ENCODE measurements at regions not wholly inside any gene's neighbourhood (a gene's known extent, or its start where the extent isn't known, plus 50 kb on each side); places are given as distances from the start of the nearest gene placed in this dataset.
"Not testable (repeated sequence)": the region's sequence is repeated elsewhere in the genome, so short reads cannot be mapped to it uniquely, and the experiment has no call there.

DNA sequence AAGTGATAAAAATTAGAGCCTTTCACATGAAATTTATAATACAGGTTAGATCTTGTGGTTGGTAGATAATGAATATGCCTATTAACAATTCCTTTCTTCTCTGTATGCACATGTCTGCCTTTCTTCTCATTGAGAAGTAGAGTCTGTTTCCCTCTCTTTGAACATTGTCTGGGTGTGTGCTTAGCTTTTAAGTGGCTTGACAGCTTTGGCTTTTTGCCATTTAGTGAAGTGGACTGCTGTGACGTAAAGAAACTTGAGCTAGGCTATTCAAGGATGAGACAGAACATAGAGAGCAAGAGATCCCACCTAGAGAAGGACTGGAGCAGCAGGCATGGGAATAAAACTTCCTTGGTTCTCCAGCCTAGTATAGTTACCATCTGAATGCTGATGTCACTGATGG, 996.7 kb upstream of the CELF2 start:
- no peak for DNase-seq

DNA sequence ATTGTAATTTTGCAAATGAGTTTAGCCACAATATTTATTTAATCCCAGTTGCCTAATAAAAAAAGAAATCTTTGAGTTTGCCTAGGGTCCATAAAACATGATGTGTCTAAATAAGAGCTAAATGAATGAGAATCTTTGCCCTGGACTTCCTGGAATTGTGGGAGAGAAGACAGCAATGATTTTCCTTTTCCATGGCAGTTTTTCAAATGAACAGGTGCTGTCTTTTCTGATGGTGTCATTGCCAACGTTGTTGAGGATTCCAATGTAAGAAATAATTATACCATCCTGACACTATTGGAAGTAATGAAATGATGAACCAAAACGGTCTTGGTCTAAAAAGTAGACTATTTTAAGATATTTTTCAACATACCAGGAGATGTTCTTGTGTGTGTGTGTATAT, 984.7 kb upstream of the CELF2 start:
- DNase-seq, result no peak

DNA sequence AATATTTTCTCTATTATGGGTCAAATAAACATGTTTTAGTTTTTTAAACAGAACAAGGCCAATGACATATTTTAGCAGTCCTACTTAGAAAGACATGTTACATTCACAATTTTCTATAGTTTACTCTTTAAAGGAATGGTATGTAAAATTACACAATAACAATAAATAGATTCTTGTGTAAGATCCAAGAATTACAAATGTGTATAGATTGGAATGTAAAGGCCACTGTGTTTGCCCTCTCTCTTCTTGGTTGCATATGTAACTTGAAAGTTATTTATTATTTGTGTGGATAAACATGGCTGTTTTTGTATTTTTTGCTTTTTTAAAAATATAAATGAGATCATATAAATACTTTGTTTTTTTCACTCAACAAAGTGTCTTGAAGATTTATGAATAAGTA, 979.3 kb upstream of the CELF2 start:
- no peak for DNase-seq

GRCh38 chr10:10039595-10039994, 978.1 kb upstream of the CELF2 start:
- no peak for DNase-seq

DNA sequence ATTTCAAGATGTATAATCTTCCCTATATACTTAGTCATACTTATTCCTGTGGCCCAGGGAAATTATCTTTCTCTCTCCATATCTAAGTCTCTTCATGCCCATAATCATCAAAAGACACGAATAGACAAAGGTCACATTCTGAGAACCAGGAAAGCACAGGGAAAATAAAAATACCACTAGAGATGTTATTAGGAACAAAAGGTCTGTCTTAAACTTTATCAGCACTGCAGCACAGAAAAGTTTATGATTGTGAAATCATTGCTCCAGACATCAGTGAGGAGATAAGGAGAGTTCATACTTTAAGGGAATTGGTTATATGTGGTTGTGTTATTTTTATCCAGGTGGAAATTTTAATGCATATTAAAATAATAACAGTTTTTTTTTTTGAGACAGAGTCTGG, 974.6 kb upstream of the CELF2 start:
- no peak for DNase-seq

GRCh38 chr10:10044922-10045764, 972.5 kb upstream of the CELF2 start:
- DNase-seq, result no peak

- no peak for DNase-seq
Observed at GRCh38 chr10:10045765-10046028, 972.0 kb upstream of the CELF2 start.

DNA sequence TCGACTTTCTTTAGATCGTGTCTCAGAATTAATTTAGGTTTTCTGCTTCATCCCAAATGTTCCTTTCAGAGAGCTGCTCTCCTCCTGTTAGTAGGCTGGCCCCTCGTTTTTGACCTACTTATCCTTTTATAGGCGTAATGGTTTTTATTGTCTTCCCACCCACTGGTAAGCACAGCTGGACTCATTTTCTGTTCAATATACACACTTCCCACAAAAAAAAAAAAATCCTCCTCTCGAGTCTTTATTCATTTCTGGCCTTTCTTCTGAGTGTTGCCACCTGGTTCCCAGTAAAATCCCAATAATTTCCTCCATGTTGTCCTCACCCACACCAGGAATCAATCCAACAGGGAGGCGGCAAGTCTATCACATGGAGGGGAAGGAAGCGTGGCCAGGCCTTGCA, 970.2 kb upstream of the CELF2 start:
- no peak for DNase-seq

- no peak for DNase-seq
Observed at GRCh38 chr10:10053051-10053450, 964.6 kb upstream of the CELF2 start.

DNA sequence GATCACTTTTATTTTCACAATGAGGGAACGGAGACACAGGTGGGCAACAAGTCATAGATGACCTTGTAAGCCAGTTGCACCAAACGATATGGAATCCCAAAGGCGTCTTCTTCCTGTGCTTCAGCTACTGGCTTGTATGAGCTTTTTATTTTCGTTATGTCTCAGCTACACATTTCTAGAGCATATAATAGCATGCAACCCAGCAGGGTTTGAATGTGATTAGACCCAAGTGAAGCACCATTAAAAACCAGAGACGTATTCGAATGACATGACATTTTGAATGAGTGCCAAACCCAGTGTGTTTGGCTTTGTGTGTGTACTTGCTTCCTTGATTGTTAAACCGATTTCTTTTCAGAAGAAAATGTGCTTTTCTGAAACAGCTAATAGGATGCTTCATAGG, 963.2 kb upstream of the CELF2 start:
- no peak for DNase-seq

- DNase-seq, result no peak
Observed at GRCh38 chr10:10055656-10056442, 961.8 kb upstream of the CELF2 start.

DNA sequence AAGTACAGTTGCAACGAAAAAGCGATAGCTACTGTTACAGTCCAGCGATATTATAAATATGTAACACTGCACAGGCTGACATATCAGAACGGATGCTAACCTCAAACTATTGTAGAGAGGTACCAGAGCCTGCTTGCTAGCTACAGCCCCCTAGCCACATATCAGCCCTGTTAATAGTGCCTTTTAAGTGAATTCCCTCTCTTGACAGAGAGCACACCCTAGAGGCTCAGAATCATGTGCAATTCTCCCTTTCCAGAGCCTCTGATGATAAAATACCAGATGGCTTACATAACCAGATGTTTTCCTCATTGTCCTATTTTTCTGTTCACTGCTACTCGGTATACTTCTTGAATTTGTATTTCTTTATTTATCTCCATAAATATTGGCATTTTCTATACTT, 960.7 kb upstream of the CELF2 start:
- no peak for DNase-seq

DNA sequence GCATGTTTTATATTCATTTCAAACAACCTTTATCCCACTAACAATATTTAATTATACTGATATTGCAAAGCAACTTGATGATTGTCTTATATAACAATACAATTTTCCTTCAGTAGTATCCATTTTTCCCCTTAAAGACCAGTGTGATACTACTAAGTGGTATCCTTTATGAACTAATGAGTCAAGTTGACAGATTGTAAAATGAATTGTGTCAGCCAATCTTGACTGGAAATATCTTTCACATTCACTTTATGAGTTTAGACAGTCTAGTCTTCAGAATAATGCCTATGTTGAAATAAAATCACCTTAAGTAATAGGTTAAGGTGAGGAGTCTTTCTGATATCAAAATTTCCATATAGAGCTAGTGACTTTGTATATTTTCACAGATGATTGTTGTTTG, 950.0 kb upstream of the CELF2 start:
- no peak for DNase-seq

GRCh38 chr10:10074847-10075246, 942.8 kb upstream of the CELF2 start:
- not testable (repeated sequence) for DNase-seq

DNA sequence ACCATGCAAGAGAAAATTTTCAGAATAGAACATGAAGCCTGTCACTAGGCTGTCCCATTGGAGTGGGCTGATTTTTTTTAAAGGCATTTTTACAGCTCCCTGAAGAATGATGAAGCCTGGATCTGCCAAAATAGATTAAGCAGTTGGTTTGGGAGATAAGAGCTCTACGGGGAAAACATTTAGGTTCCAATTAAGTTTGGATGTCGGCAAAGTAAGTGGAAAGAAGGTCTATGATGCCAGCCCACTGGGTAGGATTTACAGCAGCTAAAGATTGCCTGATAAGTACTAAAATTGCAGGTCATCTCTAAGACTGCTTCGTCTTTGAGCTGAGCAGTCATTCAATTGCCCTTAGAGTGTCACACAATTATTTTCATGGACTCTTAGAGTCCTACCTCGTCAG, 939.2 kb upstream of the CELF2 start:
- no peak for DNase-seq

DNA sequence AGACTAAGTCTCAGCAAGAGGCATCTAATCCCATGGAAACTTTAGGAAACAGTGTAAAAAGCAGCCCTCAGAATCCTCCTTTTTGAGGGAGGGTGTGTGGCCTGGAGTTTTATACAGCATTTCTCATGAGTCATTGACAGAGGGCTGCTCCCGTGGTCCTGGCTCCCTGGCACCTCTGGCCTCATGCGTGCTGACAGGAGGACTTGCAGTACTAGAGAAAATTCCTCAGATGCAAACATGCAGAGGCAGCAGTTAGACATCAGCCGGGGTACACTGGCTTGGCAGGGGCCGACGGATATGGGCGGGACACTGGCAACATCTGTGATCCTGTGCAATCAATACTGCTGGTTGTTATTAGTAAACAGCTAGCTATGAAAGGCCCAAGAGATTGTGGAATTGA, 925.1 kb upstream of the CELF2 start:
- no peak for DNase-seq

DNA sequence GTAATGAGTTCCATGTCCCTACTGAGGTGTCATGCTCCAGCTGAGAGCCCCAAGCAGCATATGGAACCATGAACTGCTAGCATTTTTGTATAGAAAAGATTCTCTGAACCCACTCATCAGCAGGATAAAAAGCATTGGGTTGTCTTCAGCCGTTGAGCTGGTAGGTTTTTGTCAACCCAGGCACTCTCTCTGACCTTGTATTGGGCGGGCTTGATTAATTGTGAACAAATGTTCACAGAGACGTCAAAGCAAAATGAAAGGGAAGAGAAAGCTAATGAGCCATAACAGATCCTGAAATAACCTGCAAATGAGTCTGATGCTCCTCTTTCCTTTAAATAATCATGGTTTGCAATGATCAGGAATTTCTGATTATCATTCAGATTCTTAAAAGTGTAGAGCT, 924.7 kb upstream of the CELF2 start:
- DNase-seq, result no peak

DNA sequence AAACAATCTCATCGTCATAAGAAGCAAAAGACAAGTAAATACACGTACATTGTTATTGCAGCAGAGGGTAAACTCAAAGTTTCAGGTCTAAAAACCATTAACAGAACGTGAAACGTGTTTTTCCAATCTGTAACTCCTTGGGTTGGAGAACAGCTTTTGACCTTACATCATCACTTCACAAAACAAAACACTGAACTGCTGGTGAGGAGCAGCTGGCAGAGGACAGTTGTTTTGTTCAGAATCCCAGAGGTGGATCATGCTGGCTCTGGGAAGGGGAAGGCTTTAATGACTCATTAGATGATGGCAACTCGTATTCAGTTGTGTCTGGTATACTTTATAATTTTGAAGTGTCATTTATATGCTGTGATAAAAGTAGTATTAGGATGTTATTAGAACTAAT, 923.0 kb upstream of the CELF2 start:
- DNase-seq, result no peak

DNA sequence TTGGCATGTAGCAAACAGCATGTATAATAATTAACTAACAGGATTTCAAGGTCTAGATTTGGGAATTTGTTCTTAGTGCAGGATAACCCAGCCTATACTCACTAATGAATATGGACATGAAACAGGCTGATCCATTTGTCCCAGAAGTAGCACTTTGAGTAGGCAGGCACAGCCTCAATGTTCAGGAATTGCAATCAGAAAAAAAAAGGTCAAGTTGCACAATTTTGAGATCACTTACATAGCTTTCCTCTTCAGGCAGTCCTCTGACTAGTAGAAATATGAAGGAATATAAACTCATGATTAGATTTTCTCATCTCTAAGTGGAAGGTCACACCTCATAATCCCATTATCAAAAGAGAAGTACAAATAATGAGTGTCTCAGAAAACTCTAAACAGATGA, 921.4 kb upstream of the CELF2 start:
- DNase-seq, result no peak

GRCh38 chr10:10096898-10097297, 920.8 kb upstream of the CELF2 start:
- no peak for DNase-seq

DNA sequence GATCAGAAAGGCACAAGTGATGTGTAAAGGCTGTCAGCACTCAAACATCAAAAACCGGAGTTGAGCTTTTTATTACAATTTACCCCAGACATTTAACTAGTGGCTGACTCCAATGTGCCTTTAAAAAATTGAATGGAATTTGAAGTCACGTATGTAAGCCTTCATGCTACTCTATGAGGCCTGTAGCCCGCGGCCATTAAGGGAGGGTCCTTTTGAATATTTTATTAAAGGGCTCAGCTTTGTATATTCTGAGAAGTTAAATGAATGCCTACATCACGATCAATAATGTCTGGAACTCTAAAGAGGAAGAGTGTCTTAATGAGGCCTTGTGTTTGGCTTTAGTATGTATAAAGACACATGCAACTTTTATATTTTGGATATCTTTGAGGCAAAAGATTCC, 916.6 kb upstream of the CELF2 start:
- DNase-seq, result no peak

DNA sequence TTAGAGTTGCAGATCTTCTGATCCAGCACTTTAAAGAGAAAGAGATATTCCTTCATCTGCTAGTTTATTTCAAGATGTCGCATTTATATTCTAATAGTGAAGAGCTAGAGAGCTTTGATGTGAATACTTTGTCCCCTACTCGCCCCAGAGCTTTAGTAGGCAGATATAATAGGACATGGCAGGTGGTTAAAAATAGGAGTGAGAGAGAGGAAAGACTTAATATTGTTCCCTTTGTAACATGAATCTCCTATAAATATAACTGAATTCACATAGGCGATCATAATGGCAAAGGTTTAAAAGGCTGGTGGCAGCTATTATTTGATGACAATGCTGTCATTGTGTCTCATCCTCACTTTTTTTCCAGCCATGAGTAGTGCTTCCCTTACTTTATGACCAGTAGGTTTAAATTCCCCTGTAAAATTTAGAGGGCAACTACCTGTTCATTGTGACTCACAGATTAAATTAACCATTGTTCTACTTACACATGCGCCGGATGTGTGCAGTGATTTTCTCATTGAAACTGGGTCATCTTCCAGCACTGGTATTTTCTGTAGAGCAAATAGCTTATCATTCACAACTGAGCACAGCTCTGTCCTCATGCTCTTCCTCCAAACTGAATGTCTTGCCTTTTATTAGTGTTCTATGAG, 906.7 kb upstream of the CELF2 start:
- DNase-seq, result no peak

- no peak for DNase-seq
Observed at GRCh38 chr10:10118131-10118530, 899.5 kb upstream of the CELF2 start.

- no peak for DNase-seq
Observed at GRCh38 chr10:10120671-10121070, 897.0 kb upstream of the CELF2 start.
